ENCODE measurements at regions not wholly inside any gene's neighbourhood (a gene's known extent, or its start where the extent isn't known, plus 50 kb on each side); places are given as distances from the start of the nearest gene placed in this dataset.

DNA sequence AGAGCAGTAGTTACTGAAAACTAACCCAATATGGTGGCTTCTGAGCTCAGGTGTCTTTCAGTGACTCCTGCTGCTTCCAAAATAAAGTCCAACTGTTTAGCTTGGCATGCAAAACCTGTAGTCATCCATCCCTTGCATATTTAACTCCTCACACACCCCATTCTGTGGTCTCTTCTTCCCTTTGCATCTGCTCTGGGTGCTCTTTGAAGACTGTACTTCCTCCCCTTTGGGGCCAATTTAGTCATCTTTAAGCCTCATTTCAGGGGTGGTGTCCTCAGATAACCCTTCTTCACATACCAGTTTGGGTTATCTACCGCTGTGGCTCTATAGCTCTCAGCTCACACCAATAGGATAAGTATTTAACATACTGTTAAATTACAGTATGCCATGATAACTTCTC is 209.9 kb upstream of the DMRT1 start:
- H3K4me3 ChIP-seq: no peak overlapping the region
- no peak overlapping the region for H3K27ac ChIP-seq
- DNase-seq: no peak
- no peaks in the 10 kb centered on the region for H3K4me1 ChIP-seq
- H3K36me3 ChIP-seq: no peaks in the 10 kb centered on the region
- WGBS, 5 donors: 35 to 47% (median 39%) methylated on average over 1 of the region's 1 CpG
- intact Hi-C loops (cut with DNase I; ENCODE audit: low total_unique reads): no loop called here
- H3K9me3 ChIP-seq: peaks cover 0 to 10% (median 0%) of the 10 kb centered on the region in 8 donors
- TF ChIP-seq, protein P1, sequence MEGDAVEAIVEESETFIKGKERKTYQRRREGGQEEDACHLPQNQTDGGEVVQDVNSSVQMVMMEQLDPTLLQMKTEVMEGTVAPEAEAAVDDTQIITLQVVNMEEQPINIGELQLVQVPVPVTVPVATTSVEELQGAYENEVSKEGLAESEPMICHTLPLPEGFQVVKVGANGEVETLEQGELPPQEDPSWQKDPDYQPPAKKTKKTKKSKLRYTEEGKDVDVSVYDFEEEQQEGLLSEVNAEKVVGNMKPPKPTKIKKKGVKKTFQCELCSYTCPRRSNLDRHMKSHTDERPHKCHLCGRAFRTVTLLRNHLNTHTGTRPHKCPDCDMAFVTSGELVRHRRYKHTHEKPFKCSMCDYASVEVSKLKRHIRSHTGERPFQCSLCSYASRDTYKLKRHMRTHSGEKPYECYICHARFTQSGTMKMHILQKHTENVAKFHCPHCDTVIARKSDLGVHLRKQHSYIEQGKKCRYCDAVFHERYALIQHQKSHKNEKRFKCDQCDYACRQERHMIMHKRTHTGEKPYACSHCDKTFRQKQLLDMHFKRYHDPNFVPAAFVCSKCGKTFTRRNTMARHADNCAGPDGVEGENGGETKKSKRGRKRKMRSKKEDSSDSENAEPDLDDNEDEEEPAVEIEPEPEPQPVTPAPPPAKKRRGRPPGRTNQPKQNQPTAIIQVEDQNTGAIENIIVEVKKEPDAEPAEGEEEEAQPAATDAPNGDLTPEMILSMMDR (IDR thresholded peaks at IDR 0.05 in 8 of 11, conservative IDR thresholded peaks at IDR 0.05 in 3 of 11): no peak
- TF ChIP-seq POLR2A (IDR thresholded peaks at IDR 0.05): no peak
- TF ChIP-seq POLR2AphosphoS5 (IDR thresholded peaks at IDR 0.05): no peak
- no peaks in the 10 kb centered on the region for H3K27me3 ChIP-seq (replicated peaks in 1 of 7)

DNA sequence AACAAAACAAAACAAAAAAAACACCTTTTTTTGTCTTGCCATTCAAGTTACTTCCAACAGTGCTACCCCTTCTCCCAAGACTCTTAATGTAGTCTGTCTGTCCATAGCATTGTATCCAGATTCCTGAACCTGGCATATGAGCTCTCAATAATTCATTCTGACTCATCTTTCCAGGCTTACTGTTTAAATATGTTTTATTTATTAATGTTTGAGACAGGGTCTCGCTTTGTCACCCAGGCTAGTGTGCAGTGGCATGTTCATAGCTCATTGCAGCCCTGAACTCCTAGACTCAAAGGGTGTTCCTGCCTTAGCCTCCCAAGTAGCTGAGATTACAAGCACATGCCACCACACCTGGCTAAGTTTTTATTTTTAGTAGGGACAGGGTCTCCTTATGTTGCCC is 208.0 kb upstream of the DMRT1 start:
- Histone ChIP-seq H3K36me3 (no peaks in the 10 kb centered on the region), H3K27ac (no peak overlapping the region), H3K27me3 (replicated peaks in 1 of 7) (no peaks in the 10 kb centered on the region), H3K4me3 (no peak overlapping the region), H3K9me3 (peaks cover 0 to 10% (median 0%) of the 10 kb centered on the region in 8 donors), H3K4me1 (no peaks in the 10 kb centered on the region)
- intact Hi-C loops (cut with DNase I; ENCODE audit: low total_unique reads): no loop called here
- WGBS, 5 donors: 82 to 98% (median 87%) methylated on average over 1 of the region's 1 CpG
- TF ChIP-seq, protein P1 (IDR thresholded peaks at IDR 0.05 in 8 of 11, conservative IDR thresholded peaks at IDR 0.05 in 3 of 11): no peak
- TF ChIP-seq POLR2AphosphoS5 (IDR thresholded peaks at IDR 0.05) (no peak), POLR2A (IDR thresholded peaks at IDR 0.05) (no peak)
- no peak for DNase-seq

DNA sequence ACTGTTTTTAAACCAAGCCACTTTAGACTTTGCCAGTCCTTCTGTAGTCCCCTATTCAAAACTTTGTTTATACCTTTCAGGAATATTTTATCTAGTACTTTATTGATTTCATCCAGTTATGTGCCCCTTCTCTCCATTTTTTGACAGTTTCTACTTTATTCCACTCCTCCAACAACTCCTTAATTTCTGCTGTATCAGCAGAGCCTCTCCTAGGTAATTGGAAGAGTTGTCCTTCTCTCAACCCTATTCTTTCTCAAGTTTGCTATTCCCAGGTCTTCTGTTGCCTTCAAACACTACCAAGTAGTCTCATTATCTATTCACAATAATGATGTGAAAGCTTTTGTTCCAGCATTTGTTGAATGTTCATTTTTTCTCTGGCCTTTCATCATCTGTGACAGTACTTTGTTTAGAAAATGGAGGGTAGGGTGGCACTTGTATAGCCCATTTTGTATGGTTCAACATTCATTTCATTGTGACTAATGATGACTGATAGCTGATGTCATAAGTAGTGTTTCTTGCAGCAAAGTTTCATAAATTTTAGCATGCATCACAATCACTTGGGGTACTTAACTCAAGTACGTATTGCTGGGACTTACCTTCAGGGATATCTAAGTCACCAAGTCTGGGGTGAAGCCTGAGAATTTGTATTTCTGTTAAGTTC is 204.4 kb upstream of the DMRT1 start:
- Histone ChIP-seq H3K9me3 (peaks cover 0 to 10% (median 0%) of the 10 kb centered on the region in 8 donors), H3K27ac (no peak overlapping the region), H3K36me3 (no peaks in the 10 kb centered on the region), H3K4me1 (peaks cover 0 to 7% (median 2%) of the 10 kb centered on the region in 6 donors), H3K4me3 (no peak overlapping the region), H3K27me3 (replicated peaks in 1 of 7) (no peaks in the 10 kb centered on the region)
- no peak for DNase-seq
- intact Hi-C loops (cut with DNase I; ENCODE audit: low total_unique reads): no loop called here
- 92 to 99% (median 94%) methylated on average over 1 of the region's 1 CpG for WGBS, 5 donors
- no peak for TF ChIP-seq POLR2AphosphoS5 (IDR thresholded peaks at IDR 0.05)
- TF ChIP-seq, protein P1 (IDR thresholded peaks at IDR 0.05 in 8 of 11, conservative IDR thresholded peaks at IDR 0.05 in 3 of 11): no peak
- no peak for TF ChIP-seq POLR2A (IDR thresholded peaks at IDR 0.05)

DNA sequence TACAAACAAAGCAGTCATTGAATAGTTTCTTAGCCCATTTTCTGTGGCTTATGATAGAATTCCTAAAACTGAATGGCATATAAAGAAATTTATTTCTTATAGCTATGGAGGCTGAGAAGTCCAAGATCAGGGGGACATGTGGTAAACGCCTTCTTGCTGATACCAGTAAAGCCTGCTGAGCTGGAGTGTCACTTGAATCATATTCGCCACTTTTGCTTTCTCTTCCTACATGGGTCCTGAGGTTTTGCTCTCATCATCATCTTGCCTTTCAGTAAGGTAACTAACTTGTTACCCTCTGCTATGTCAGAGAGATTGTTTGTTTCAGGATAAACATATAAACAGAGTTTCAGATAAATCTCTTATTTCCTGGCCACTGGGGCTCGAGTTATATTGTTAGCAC is 203.3 kb upstream of the DMRT1 start:
- Histone ChIP-seq H3K9me3 (peaks cover 0 to 10% (median 0%) of the 10 kb centered on the region in 8 donors), H3K36me3 (no peaks in the 10 kb centered on the region), H3K4me3 (no peak overlapping the region), H3K27me3 (replicated peaks in 1 of 7) (no peaks in the 10 kb centered on the region), H3K27ac (no peak overlapping the region), H3K4me1 (peaks cover 3 to 15% (median 9%) of the 10 kb centered on the region in 6 donors)
- 73 to 86% (median 82%) methylated on average over 3 of the region's 3 CpGs for WGBS, 5 donors
- intact Hi-C loops (cut with DNase I; ENCODE audit: low total_unique reads): no loop called here
- TF ChIP-seq POLR2AphosphoS5 (IDR thresholded peaks at IDR 0.05): no peak
- TF ChIP-seq, protein P1 (IDR thresholded peaks at IDR 0.05 in 8 of 11, conservative IDR thresholded peaks at IDR 0.05 in 3 of 11): no peak
- TF ChIP-seq POLR2A (IDR thresholded peaks at IDR 0.05): no peak
- no peak for DNase-seq
